ENCODE measurements at regions not wholly inside any gene's neighbourhood (a gene's known extent, or its start where the extent isn't known, plus 50 kb on each side); places are given as distances from the start of the nearest gene placed in this dataset.

DNA sequence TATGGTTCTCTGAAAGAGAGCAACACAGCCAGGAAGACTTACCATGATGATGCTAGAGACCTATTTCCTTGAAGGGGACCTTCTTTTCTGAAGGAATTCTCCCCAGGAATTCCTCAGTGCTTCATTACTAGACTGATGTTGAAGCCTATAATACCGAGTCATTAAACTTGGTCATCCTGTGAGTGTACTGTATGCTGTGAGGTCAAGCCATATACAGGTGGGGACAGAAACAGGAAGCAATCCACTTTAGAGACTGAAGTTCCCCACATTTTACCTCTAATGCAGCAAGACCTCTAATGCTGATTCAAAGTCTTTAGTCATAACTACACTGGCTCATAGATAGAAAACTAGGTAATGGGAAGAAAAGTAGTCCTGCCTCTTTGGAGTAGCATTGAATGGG, 77.1 kb upstream of the RASEF start:
- TF ChIP-seq, protein P1, sequence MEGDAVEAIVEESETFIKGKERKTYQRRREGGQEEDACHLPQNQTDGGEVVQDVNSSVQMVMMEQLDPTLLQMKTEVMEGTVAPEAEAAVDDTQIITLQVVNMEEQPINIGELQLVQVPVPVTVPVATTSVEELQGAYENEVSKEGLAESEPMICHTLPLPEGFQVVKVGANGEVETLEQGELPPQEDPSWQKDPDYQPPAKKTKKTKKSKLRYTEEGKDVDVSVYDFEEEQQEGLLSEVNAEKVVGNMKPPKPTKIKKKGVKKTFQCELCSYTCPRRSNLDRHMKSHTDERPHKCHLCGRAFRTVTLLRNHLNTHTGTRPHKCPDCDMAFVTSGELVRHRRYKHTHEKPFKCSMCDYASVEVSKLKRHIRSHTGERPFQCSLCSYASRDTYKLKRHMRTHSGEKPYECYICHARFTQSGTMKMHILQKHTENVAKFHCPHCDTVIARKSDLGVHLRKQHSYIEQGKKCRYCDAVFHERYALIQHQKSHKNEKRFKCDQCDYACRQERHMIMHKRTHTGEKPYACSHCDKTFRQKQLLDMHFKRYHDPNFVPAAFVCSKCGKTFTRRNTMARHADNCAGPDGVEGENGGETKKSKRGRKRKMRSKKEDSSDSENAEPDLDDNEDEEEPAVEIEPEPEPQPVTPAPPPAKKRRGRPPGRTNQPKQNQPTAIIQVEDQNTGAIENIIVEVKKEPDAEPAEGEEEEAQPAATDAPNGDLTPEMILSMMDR (conservative IDR thresholded peaks at IDR 0.05; ENCODE audit: low read depth, low read length): no peak
- no peak for DNase-seq (ENCODE audit: low read depth)
- H3K4me3 ChIP-seq (ENCODE audit: low read length): no peak overlapping the region

DNA sequence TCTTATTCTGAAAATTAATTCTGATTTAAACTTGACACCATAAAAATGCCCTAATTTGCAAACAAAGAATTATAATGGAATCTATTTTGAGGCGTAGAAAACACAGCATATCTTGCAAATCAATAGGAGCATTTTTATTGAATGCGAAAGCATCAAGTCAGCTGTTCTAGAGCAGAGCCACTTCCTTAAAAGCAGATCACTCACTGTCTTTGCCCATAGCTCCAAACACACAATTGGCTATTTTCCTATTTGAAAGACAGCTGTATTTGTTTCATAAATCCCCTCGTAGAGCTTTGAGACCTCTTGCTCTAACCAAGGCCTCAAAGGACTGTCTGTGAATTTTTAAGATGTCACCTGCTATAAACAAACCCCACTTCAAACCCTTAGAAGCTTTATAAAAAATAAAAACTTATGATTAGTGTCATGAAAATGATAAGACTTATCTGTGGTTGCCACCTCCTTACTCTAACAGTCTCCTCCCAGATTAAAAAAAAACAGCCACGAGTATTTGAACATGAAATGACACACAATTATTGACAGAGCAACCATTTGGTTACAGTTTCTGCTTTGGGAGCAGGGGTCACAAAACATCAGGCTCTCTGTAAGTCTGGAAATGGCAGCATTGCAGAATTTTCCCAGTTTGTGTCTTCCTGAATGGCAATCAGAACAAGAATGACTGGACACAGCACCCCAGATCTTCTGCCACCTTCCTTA, 75.6 kb upstream of the RASEF start:
- TF ChIP-seq, protein P1 (conservative IDR thresholded peaks at IDR 0.05; ENCODE audit: low read depth, low read length): no peak
- no peak for DNase-seq (ENCODE audit: low read depth)
- H3K4me3 ChIP-seq (ENCODE audit: low read length): no peak overlapping the region

DNA sequence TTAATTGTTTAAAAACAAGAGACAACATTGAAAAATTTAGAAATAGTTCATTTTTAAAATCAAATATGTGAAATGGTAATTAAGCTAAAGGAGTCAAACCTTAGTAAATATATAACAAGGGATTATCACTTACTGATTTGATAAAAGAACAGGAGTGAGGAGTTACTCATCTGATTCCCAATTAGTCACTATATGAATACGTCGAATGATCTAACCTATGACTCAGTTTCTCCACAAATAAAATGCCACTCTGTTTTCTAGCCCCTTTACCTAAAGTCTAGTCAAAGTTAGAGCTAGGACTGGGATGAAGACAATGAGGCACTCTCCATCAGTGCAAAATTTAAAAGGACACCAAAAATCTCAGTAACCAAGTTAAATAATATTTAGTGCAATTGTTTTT, 70.4 kb upstream of the RASEF start:
- no peak for DNase-seq (ENCODE audit: low read depth)
- TF ChIP-seq, protein P1 (conservative IDR thresholded peaks at IDR 0.05; ENCODE audit: low read depth, low read length): no peak
- no peak overlapping the region for H3K4me3 ChIP-seq (ENCODE audit: low read length)

DNA sequence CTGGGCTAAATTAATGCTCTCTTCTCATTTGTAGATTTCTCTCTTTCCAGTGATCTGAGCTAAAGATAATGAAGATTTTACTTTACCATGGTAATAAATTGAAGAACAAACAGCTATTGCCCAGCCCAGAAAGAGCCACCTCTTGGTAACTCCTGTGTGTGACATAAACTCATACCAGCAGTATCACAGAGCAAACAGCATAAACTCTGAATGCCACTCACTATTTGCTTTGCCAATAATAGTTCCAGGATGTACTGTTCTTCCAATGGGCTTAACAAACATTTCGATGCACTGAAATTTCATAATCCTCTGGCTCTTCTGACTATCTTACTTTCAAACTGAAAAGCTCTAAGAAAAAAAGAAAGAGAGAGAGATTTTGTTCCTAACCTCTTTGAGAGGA, 69.8 kb upstream of the RASEF start:
- TF ChIP-seq, protein P1 (conservative IDR thresholded peaks at IDR 0.05; ENCODE audit: low read depth, low read length): no peak
- no peak overlapping the region for H3K4me3 ChIP-seq (ENCODE audit: low read length)
- no peak for DNase-seq (ENCODE audit: low read depth)

DNA sequence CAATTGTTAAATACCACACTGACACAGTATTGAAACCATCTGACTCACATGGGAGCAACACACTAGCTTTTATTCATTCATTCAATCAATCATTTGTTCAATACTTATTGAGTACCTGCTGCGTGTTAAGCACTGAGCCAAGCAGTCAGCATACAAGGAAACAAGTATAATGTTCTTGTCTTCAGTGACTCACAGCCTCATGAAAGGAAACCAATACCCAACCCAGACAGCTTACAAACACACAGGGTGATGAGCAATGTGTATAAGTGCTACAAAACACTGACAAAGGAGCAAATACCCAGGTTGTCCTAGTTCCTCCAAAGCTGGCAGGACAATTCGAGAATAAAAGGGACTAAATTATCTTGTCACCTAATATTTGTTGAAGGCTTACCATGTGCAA, 67.6 kb upstream of the RASEF start:
- H3K4me3 ChIP-seq (ENCODE audit: low read length): no peak overlapping the region
- peak; percentile 34 for DNase-seq (ENCODE audit: low read depth)
- TF ChIP-seq, protein P1 (conservative IDR thresholded peaks at IDR 0.05; ENCODE audit: low read depth, low read length): no peak

DNA sequence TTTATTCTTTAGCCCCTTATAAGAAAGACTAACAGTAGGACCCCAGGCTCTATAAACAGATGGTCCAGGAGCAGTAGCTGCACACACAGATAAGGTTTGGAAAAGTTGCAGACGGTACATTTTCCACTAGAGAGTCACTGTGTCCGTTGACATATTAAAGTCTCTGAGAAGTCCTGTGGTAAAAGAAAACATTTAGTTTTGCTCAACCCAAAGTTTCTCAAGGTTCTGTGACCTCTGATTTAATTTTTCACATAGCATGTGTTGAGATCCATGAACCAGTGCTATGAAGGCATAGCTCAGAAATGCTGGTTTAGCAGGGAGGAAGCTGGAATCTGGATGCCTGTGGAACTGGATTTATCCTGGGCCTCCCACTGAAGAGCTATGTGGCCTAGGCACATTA, 62.7 kb upstream of the RASEF start:
- no peak for DNase-seq (ENCODE audit: low read depth)

DNA sequence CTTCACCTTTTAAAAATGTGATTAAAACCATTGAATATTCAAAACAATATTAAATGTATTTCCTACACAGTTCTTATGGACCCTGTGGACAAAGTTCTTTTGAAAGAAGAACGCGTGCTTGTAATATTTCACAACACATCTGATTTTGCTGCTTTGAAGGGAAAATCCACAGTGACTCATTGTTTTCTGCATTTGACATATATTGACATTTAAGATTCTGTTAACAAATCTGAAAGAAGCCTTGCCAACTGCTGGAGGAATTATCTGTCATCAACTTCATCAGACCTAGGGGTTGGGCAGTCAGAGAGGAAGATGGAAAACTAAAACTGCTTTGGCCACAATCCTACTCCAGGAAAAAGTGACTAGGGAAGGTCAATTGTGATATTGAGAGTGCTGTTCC, 56.9 kb upstream of the RASEF start:
- no peak for DNase-seq (ENCODE audit: low read depth)
- TF ChIP-seq, protein P1 (conservative IDR thresholded peaks at IDR 0.05; ENCODE audit: low read depth, low read length): no peak
- H3K4me3 ChIP-seq (ENCODE audit: low read length): no peak overlapping the region

More for the DNA sequence above, 62.7 kb upstream of the RASEF start:
- no peak overlapping the region for H3K4me3 ChIP-seq (ENCODE audit: low read length)
- TF ChIP-seq, protein P1 (conservative IDR thresholded peaks at IDR 0.05; ENCODE audit: low read depth, low read length): no peak
